ENCODE measurements at regions not wholly inside any gene's neighbourhood (a gene's known extent, or its start where the extent isn't known, plus 50 kb on each side); places are given as distances from the start of the nearest gene placed in this dataset.

- no peak for TF ChIP-seq CTCF (IDR thresholded peaks at IDR 0.05)
- TF ChIP-seq POLR2A (IDR thresholded peaks at IDR 0.05) = no peak
Measured at GRCh38 chr22:49419661-49420060, 408.0 kb downstream of the BRD1 start.

Data from adrenal gland (tissue), 5 donors.